ENCODE measurements at regions not wholly inside any gene's neighbourhood (a gene's known extent, or its start where the extent isn't known, plus 50 kb on each side); places are given as distances from the start of the nearest gene placed in this dataset.
"Not testable (repeated sequence)": the region's sequence is repeated elsewhere in the genome, so short reads cannot be mapped to it uniquely, and the experiment has no call there.

- H3K27me3 Mint-ChIP-seq, DNase-seq, ATAC-seq, POLR2A ChIA-PET, H3K4me1 Mint-ChIP-seq, H3K4me3 Mint-ChIP-seq, H3K36me3 Mint-ChIP-seq, H3K27ac Mint-ChIP-seq: not testable (repeated sequence)
- H3K9me3 Mint-ChIP-seq = peaks cover 0 to 18% (median 4%) of the 10 kb centered on the region in 9 donors
Observed at GRCh38 chrX:1035931-1036330, 176.5 kb downstream of the CRLF2 start.

- Mint-ChIP-seq H3K27ac (peak overlapping the region in 1 of 10 donors; percentile 22), H3K4me3 (no peak overlapping the region), H3K36me3 (no peaks in the 10 kb centered on the region), H3K9me3 (peaks cover 0 to 17% (median 4%) of the 10 kb centered on the region in 9 donors), H3K4me1 (peaks cover 0 to 2% (median 0%) of the 10 kb centered on the region in 4 donors), H3K27me3 (peaks cover 0 to 5% (median 0%) of the 10 kb centered on the region in 5 donors)
- ATAC-seq (no peak), DNase-seq (no peak)
- POLR2A ChIA-PET = no interaction called here
Observed at GRCh38 chrX:1035206-1035605, 177.2 kb downstream of the CRLF2 start.

- POLR2A ChIA-PET = no interaction called here
- ATAC-seq (no peak), DNase-seq (no peak)
- Mint-ChIP-seq H3K4me1 (peaks cover 0 to 2% (median 0%) of the 10 kb centered on the region in 4 donors), H3K4me3 (no peak overlapping the region), H3K9me3 (peaks cover 0 to 12% (median 2%) of the 10 kb centered on the region in 9 donors), H3K36me3 (no peaks in the 10 kb centered on the region), H3K27me3 (peaks cover 0 to 5% (median 0%) of the 10 kb centered on the region in 5 donors), H3K27ac (peak overlapping the region in 1 of 10 donors; percentile 9)
Observed at GRCh38 chrX:1034717-1035116, 177.7 kb downstream of the CRLF2 start.

GRCh38 chrX:1031521-1032430 lies 180.7 kb downstream of the CRLF2 start:
- POLR2A ChIA-PET = no interaction called here

GRCh38 chrX:1029494-1029893 lies 183.0 kb downstream of the CRLF2 start:
- Mint-ChIP-seq H3K9me3 (peaks cover 0 to 4% (median 0%) of the 10 kb centered on the region in 9 donors), H3K36me3 (peaks cover 0 to 2% (median 0%) of the 10 kb centered on the region in 3 donors), H3K27me3 (peaks cover 0 to 9% (median 0%) of the 10 kb centered on the region in 5 donors), H3K4me1 (peaks cover 14 to 30% (median 20%) of the 10 kb centered on the region in 4 donors), H3K27ac (no peak overlapping the region), H3K4me3 (no peak overlapping the region)
- ATAC-seq = no peak
- DNase-seq = no peak
- POLR2A ChIA-PET = no interaction called here

More at GRCh38 chrX:1031521-1032430, 180.7 kb downstream of the CRLF2 start:
- peaks cover 0 to 2% (median 0%) of the 10 kb centered on the region in 3 donors for H3K36me3 Mint-ChIP-seq
- H3K9me3 Mint-ChIP-seq = peaks cover 0 to 6% (median 0%) of the 10 kb centered on the region in 9 donors
- H3K27me3 Mint-ChIP-seq = peaks cover 0 to 14% (median 0%) of the 10 kb centered on the region in 5 donors
- H3K4me1 Mint-ChIP-seq = peaks cover 12 to 19% (median 15%) of the 10 kb centered on the region in 4 donors
- ATAC-seq (no peak), DNase-seq (no peak)
- no peak overlapping the region for H3K4me3 Mint-ChIP-seq
- H3K27ac Mint-ChIP-seq = peak overlapping the region in 1 of 10 donors; percentile 74

- peaks cover 0 to 2% (median 0%) of the 10 kb centered on the region in 3 donors for H3K36me3 Mint-ChIP-seq
- peaks cover 0 to 9% (median 0%) of the 10 kb centered on the region in 5 donors for H3K27me3 Mint-ChIP-seq
- POLR2A ChIA-PET = no interaction called here
- ATAC-seq (no peak), DNase-seq (no peak)
- H3K4me3 Mint-ChIP-seq = peak overlapping the region; percentile 48 to 94 (median 81)
- H3K9me3 Mint-ChIP-seq = peaks cover 0 to 4% (median 0%) of the 10 kb centered on the region in 9 donors
- peaks cover 14 to 32% (median 20%) of the 10 kb centered on the region in 4 donors for H3K4me1 Mint-ChIP-seq
- H3K27ac Mint-ChIP-seq = peak overlapping the region in 8 of 10 donors; percentile 25 to 98 (median 84)
Observed at GRCh38 chrX:1027680-1028079, 184.8 kb downstream of the CRLF2 start.

GRCh38 chrX:1027133-1027532 lies 185.3 kb downstream of the CRLF2 start:
- peak overlapping the region; percentile 48 to 94 (median 81) for H3K4me3 Mint-ChIP-seq
- H3K9me3 Mint-ChIP-seq = peaks cover 0 to 4% (median 0%) of the 10 kb centered on the region in 9 donors
- H3K4me1 Mint-ChIP-seq = peaks cover 14 to 32% (median 20%) of the 10 kb centered on the region in 4 donors
- H3K27me3 Mint-ChIP-seq = peaks cover 0 to 9% (median 0%) of the 10 kb centered on the region in 5 donors
- POLR2A ChIA-PET = no interaction called here
- ATAC-seq (no peak), DNase-seq (no peak)
- peak overlapping the region; percentile 0 to 98 (median 83) for H3K27ac Mint-ChIP-seq
- H3K36me3 Mint-ChIP-seq = peaks cover 0 to 2% (median 0%) of the 10 kb centered on the region in 3 donors

GRCh38 chrX:1026263-1027015 lies 186.0 kb downstream of the CRLF2 start:
- peak overlapping the region in 9 of 10 donors; percentile 6 to 98 (median 78) for H3K27ac Mint-ChIP-seq
- peaks cover 0 to 9% (median 0%) of the 10 kb centered on the region in 5 donors for H3K27me3 Mint-ChIP-seq
- H3K9me3 Mint-ChIP-seq = peaks cover 0 to 4% (median 0%) of the 10 kb centered on the region in 9 donors
- ATAC-seq (peak; percentile 47 to 90), DNase-seq (peak in 5 of 10 donors; percentile 17 to 68 (median 34))
- H3K4me3 Mint-ChIP-seq = peak overlapping the region; percentile 48 to 94 (median 81)
- POLR2A ChIA-PET = no interaction called here
- H3K4me1 Mint-ChIP-seq = peaks cover 14 to 32% (median 20%) of the 10 kb centered on the region in 4 donors
- H3K36me3 Mint-ChIP-seq = peaks cover 0 to 2% (median 0%) of the 10 kb centered on the region in 3 donors

- H3K27ac Mint-ChIP-seq = no peak overlapping the region
- H3K36me3 Mint-ChIP-seq = peaks cover 0 to 2% (median 0%) of the 10 kb centered on the region in 3 donors
- H3K4me3 Mint-ChIP-seq = peak overlapping the region in 2 of 10 donors; percentile 7 to 10
- H3K9me3 Mint-ChIP-seq = peaks cover 0 to 4% (median 0%) of the 10 kb centered on the region in 9 donors
- H3K4me1 Mint-ChIP-seq = peaks cover 14 to 32% (median 20%) of the 10 kb centered on the region in 4 donors
- POLR2A ChIA-PET = no interaction called here
- ATAC-seq (no peak), DNase-seq (no peak)
- H3K27me3 Mint-ChIP-seq = peaks cover 0 to 9% (median 0%) of the 10 kb centered on the region in 5 donors
Observed at GRCh38 chrX:1025413-1025812, 187.0 kb downstream of the CRLF2 start.

- no peak overlapping the region for H3K4me3 Mint-ChIP-seq
- DNase-seq (no peak), ATAC-seq (no peak)
- peaks cover 14 to 32% (median 20%) of the 10 kb centered on the region in 4 donors for H3K4me1 Mint-ChIP-seq
- POLR2A ChIA-PET = no interaction called here
- H3K27me3 Mint-ChIP-seq = peaks cover 0 to 9% (median 0%) of the 10 kb centered on the region in 5 donors
- H3K9me3 Mint-ChIP-seq = peaks cover 0 to 4% (median 0%) of the 10 kb centered on the region in 9 donors
- peaks cover 0 to 2% (median 0%) of the 10 kb centered on the region in 3 donors for H3K36me3 Mint-ChIP-seq
- H3K27ac Mint-ChIP-seq = no peak overlapping the region
Observed at GRCh38 chrX:1023676-1024075, 188.8 kb downstream of the CRLF2 start.

- H3K27me3 Mint-ChIP-seq, H3K27ac Mint-ChIP-seq, POLR2A ChIA-PET: not testable (repeated sequence)
Observed at GRCh38 chrX:1021314-1021993, 191.0 kb downstream of the CRLF2 start.

GRCh38 chrX:1020634-1021166 lies 191.7 kb downstream of the CRLF2 start:
- Mint-ChIP-seq H3K27me3 (no peaks in the 10 kb centered on the region), H3K36me3 (no peaks in the 10 kb centered on the region), H3K9me3 (peaks cover 0 to 4% (median 0%) of the 10 kb centered on the region in 9 donors), H3K27ac (peak overlapping the region in 1 of 10 donors; percentile 37), H3K4me3 (no peak overlapping the region), H3K4me1 (peaks cover 0 to 6% (median 0%) of the 10 kb centered on the region in 4 donors)
- POLR2A ChIA-PET = no interaction called here
- DNase-seq (no peak), ATAC-seq (no peak)

More at GRCh38 chrX:1021314-1021993, 191.0 kb downstream of the CRLF2 start:
- H3K36me3 Mint-ChIP-seq, ATAC-seq, DNase-seq, H3K4me3 Mint-ChIP-seq, H3K9me3 Mint-ChIP-seq: not testable (repeated sequence)
- H3K4me1 Mint-ChIP-seq = peaks cover 0 to 10% (median 4%) of the 10 kb centered on the region in 4 donors
